CD4-positive, alpha-beta memory T cell (primary cell): ENCODE measurements at regions not wholly inside any gene's neighbourhood (a gene's known extent, or its start where the extent isn't known, plus 50 kb on each side); places are given as distances from the start of the nearest gene placed in this dataset.
A peak's percentile ranks its signal among the peaks of the same experiment; 100 is the strongest.

Experiments
- CTCF ChIA-PET: fragments of 350-600 bp; sonication (Branson Sonifier 250); formaldehyde crosslinking; loops from one replicate; lab custom pipeline; 2021; ENCODE audit warnings: inconsistent platforms; ENCODE audit not compliant: partially characterized antibody; lab: Charles Lee
- POLR2A ChIA-PET: fragments of 350-600 bp; sonication (Branson Sonifier 250); formaldehyde crosslinking; loops from one replicate; lab custom pipeline; 2021; ENCODE audit not compliant: partially characterized antibody; lab: Charles Lee
- DNase-seq, 5 donors: peaks; one replicate each; pipeline versions ENCODE4 v3.0.0 to v3.0.0-alpha.2; 2020 to 2022; ENCODE audit warnings: mixed read lengths in 1 of 5
- H3K27ac ChIP-seq: one replicate; pipeline ENCODE4 v1.7.0; 2013; ENCODE audit warnings: low read depth, low read length
- H3K27me3 ChIP-seq: 2 replicates; pipeline ENCODE4 v1.7.0; 2013; ENCODE audit warnings: mild to moderate bottlenecking, low read length, moderate library complexity; ENCODE audit not compliant: insufficient read depth
- H3K36me3 ChIP-seq: 2 replicates; pipeline ENCODE4 v1.7.0; 2013; ENCODE audit warnings: mild to moderate bottlenecking, low read length, moderate library complexity; ENCODE audit not compliant: insufficient read depth
- H3K4me1 ChIP-seq: 2 replicates; pipeline ENCODE4 v1.7.0; 2013; ENCODE audit warnings: mild to moderate bottlenecking, low read length, moderate library complexity; ENCODE audit not compliant: insufficient read depth
- H3K4me3 ChIP-seq, 2 donors: one replicate each; pipeline ENCODE4 v1.7.0; 2013; ENCODE audit warnings: low read length in 2 of 2, mild to moderate bottlenecking in 1 of 2
- H3K9me3 ChIP-seq, 2 donors: one replicate each; pipeline ENCODE4 v1.7.0; 2013; ENCODE audit warnings: low read length in 2 of 2, control low read depth in 1 of 2; ENCODE audit not compliant: control insufficient read depth in 1 of 2
- H3K27ac Mint-ChIP-seq, 7 donors: one replicate each; pipeline ENCODE4 v1.8.0; 2020 to 2021; ENCODE audit warnings: mixed read lengths in 7 of 7, mild to moderate bottlenecking in 6 of 7, inconsistent platforms in 3 of 7, moderate library complexity in 3 of 7
- H3K27me3 Mint-ChIP-seq, 2 donors: one replicate each; pipeline ENCODE4 v1.8.0; 2020 to 2021; ENCODE audit warnings: mixed read lengths in 2 of 2
- H3K36me3 Mint-ChIP-seq, 2 donors: one replicate each; pipeline ENCODE4 v1.8.0; 2020 to 2021; ENCODE audit warnings: mixed read lengths in 2 of 2, inconsistent platforms in 1 of 2, mild to moderate bottlenecking in 1 of 2
- H3K4me1 Mint-ChIP-seq, 4 donors: one replicate each; pipeline ENCODE4 v1.8.0; 2020 to 2021; ENCODE audit warnings: mixed read lengths in 4 of 4, mild to moderate bottlenecking in 1 of 4
- H3K4me3 Mint-ChIP-seq, 8 donors: one replicate each; pipeline ENCODE4 v1.8.0; 2020 to 2021; ENCODE audit warnings: mixed read lengths in 8 of 8, mild to moderate bottlenecking in 7 of 8, moderate library complexity in 6 of 8, inconsistent platforms in 3 of 8
- H3K9me3 Mint-ChIP-seq, 8 donors: one replicate each; pipeline ENCODE4 v1.8.0; 2020 to 2021; ENCODE audit warnings: mixed read lengths in 8 of 8, mild to moderate bottlenecking in 5 of 8, inconsistent platforms in 3 of 8, moderate library complexity in 1 of 8
- intact Hi-C: fragments of 100-400 bp; cut with micrococcal nuclease; formaldehyde crosslinking; loops from one replicate; pipeline ENCODE4 v1.15.1; 2023

DNA sequence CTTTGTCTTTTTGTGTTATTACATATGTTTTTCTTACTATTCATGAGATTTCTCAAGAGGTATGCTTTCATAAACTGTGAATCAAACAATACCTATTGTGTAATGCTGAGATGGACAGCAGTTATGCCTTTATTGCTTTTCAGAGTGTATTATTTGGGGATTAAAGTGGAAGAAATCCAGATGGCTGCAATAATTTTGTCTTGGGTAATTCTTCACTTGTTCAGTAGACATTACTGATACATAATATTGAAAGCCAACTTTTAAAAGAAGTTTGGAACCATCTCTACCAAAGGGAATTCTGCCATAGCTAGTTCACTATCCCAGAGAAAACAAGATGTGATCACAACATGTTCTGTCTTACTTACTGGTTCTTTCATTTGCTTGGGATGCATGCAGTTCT lies 253.4 kb upstream of the ZSWIM2 start:
- no peak for DNase-seq
- Mint-ChIP-seq H3K27me3 (no peaks in the 10 kb centered on the region), H3K36me3 (no peaks in the 10 kb centered on the region), H3K9me3 (peaks cover 0 to 3% (median 0%) of the 10 kb centered on the region in 8 donors), H3K27ac (no peak overlapping the region), H3K4me3 (no peak overlapping the region), H3K4me1 (no peaks in the 10 kb centered on the region)
- Histone ChIP-seq H3K4me3 (no peak overlapping the region), H3K36me3 (no peaks in the 10 kb centered on the region), H3K27me3 (no peaks in the 10 kb centered on the region), H3K27ac (no peak overlapping the region), H3K4me1 (no peaks in the 10 kb centered on the region), H3K9me3 (no peaks in the 10 kb centered on the region)
- ChIA-PET CTCF (no interaction called here), POLR2A (no interaction called here)
- intact Hi-C loops = no loop called here

DNA sequence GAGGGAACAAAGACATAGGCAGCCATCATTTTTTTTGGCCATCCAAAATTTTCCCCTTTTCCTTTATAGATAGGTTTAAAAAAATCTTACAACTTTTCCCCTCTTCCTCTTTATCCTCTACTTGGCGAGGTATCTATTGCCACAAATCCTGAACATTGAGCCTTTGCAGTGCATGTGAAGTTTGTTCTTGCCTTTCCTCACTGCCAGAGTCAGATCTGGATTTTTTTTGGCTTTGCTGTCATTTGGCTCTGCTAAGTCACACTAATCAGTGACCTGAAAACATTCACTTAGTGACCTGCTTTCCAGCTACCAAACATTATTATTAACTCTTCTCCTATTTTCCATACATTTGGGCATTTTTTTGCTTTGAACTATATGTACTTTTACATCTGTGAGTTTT lies 249.2 kb upstream of the ZSWIM2 start:
- no peaks in the 10 kb centered on the region for H3K27me3 Mint-ChIP-seq
- no peaks in the 10 kb centered on the region for H3K4me1 Mint-ChIP-seq
- intact Hi-C loops = no loop called here
- H3K27ac Mint-ChIP-seq = no peak overlapping the region
- no peaks in the 10 kb centered on the region for H3K36me3 Mint-ChIP-seq
- Histone ChIP-seq H3K4me3 (no peak overlapping the region), H3K4me1 (no peaks in the 10 kb centered on the region), H3K9me3 (no peaks in the 10 kb centered on the region), H3K27me3 (no peaks in the 10 kb centered on the region), H3K36me3 (no peaks in the 10 kb centered on the region), H3K27ac (no peak overlapping the region)
- ChIA-PET POLR2A (no interaction called here), CTCF (no interaction called here)
- no peak for DNase-seq
- no peak overlapping the region for H3K4me3 Mint-ChIP-seq
- H3K9me3 Mint-ChIP-seq = peaks cover 0 to 2% (median 0%) of the 10 kb centered on the region in 8 donors

DNA sequence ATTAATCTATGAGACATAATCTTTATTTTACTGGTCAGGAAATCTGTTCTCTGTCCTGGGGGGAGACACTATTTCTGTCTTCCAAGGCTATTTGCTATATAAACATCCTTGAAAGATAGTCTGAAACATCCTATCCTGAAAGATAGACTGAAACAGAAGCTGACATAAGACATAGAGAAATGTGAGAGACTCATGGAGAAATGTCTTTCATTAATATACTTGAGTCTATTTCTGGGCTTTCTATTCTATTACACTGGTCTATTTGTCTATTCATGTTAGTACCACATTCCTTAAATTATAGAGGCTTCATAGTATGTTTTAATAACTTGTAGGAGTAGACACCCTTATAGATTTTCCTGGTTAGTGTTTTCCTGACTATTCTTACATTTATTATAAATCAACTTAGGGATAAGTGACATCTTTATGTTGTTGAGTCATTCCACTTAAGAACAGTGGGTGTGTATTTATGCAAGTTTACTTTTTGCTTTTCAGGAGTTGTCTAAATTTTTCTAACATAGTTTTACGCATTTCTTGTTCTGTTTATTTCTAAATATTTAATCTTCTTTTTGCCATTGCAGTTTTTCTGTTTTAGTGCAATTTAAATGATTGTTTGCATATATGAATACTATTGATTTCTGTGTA lies 244.9 kb upstream of the ZSWIM2 start:
- intact Hi-C loops = no loop called here

DNA sequence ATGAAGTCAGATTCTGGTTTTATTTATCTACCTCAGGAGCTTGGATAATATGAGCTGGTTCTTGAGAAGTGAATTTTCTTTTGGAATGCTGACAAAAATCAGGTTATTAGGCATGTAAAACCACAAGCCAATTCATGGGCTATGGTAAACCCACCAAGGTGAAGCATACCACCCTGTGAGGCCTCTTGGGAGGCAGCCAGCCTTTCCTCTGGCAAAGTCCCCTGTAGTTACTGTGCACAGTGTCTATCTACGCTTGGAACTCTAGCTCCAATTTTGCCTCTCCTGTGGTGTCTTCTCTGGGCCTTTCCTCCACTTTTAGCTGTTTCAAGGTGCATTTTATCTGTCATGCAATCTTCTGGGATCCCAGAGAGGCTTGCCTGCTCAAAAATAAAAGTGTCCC lies 242.7 kb upstream of the ZSWIM2 start:
- Histone ChIP-seq H3K4me1 (no peaks in the 10 kb centered on the region), H3K4me3 (no peak overlapping the region), H3K27me3 (no peaks in the 10 kb centered on the region), H3K36me3 (no peaks in the 10 kb centered on the region), H3K9me3 (no peaks in the 10 kb centered on the region), H3K27ac (no peak overlapping the region)
- no peak overlapping the region for H3K27ac Mint-ChIP-seq
- H3K4me1 Mint-ChIP-seq = no peaks in the 10 kb centered on the region
- DNase-seq = peak in 1 of 5 donors; percentile 29
- H3K9me3 Mint-ChIP-seq = peaks cover 0 to 9% (median 2%) of the 10 kb centered on the region in 8 donors
- CTCF ChIA-PET = no interaction called here
- POLR2A ChIA-PET = no interaction called here
- no peaks in the 10 kb centered on the region for H3K36me3 Mint-ChIP-seq
- intact Hi-C loops = no loop called here
- no peak overlapping the region for H3K4me3 Mint-ChIP-seq
- H3K27me3 Mint-ChIP-seq = no peaks in the 10 kb centered on the region

More for the DNA sequence above, 244.9 kb upstream of the ZSWIM2 start:
- Mint-ChIP-seq H3K4me3 (no peak overlapping the region), H3K36me3 (no peaks in the 10 kb centered on the region), H3K9me3 (peaks cover 0 to 9% (median 1%) of the 10 kb centered on the region in 8 donors), H3K27me3 (no peaks in the 10 kb centered on the region), H3K27ac (no peak overlapping the region), H3K4me1 (no peaks in the 10 kb centered on the region)
- H3K27ac ChIP-seq = no peak overlapping the region
- H3K4me3 ChIP-seq = no peak overlapping the region
- POLR2A ChIA-PET = no interaction called here
- H3K36me3 ChIP-seq = no peaks in the 10 kb centered on the region
- no peaks in the 10 kb centered on the region for H3K4me1 ChIP-seq
- no peaks in the 10 kb centered on the region for H3K27me3 ChIP-seq
- no peak for DNase-seq
- no peaks in the 10 kb centered on the region for H3K9me3 ChIP-seq
- CTCF ChIA-PET = no interaction called here

DNA sequence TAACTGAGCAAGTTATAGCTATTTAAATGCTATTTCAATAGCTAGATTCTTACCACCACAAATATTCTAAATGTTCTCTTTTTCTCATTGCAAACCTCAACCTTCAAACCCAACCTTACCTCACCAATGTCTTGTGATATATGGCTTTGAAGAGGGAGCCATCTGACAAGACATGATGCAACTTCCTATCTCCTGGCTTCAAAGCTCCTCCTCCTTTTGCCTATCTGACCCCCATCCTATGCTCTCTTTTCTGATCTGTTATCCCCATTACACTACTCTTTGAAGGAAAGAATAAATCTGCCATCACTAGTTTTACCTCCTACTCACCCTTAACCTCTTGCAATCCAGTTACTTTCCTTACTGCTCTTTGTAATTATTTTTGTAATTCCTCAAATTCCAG lies 235.6 kb upstream of the ZSWIM2 start:
- intact Hi-C loops = no loop called here
- Mint-ChIP-seq H3K4me3 (no peak overlapping the region), H3K27ac (no peak overlapping the region), H3K4me1 (no peaks in the 10 kb centered on the region), H3K27me3 (no peaks in the 10 kb centered on the region), H3K9me3 (peaks cover 0 to 10% (median 2%) of the 10 kb centered on the region in 8 donors), H3K36me3 (no peaks in the 10 kb centered on the region)
- Histone ChIP-seq H3K27me3 (no peaks in the 10 kb centered on the region), H3K27ac (no peak overlapping the region), H3K4me1 (no peaks in the 10 kb centered on the region), H3K36me3 (no peaks in the 10 kb centered on the region), H3K4me3 (no peak overlapping the region), H3K9me3 (no peaks in the 10 kb centered on the region)
- CTCF ChIA-PET = no interaction called here
- no peak for DNase-seq
- POLR2A ChIA-PET = no interaction called here

DNA sequence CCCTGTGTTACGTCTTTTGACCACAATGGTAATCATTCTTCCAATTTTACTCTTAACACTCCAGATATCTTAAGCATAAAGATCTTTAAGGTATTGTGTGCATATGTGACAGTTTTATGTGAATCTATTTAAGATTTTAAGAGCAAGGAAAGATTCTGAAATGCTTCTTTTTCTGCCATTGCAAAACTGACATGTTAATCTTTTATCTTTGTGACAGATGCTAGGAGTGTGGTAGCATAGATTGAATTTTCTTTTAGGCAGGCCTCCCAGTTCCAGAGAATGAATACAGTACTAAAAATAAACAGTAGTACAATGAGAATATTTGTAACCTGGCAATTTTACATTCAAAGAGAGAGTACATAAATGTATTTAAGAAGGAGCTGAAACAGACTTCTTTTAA lies 232.5 kb upstream of the ZSWIM2 start:
- Histone ChIP-seq H3K36me3 (no peaks in the 10 kb centered on the region), H3K27me3 (no peaks in the 10 kb centered on the region), H3K27ac (no peak overlapping the region), H3K9me3 (no peaks in the 10 kb centered on the region), H3K4me1 (no peaks in the 10 kb centered on the region), H3K4me3 (no peak overlapping the region)
- H3K4me3 Mint-ChIP-seq = no peak overlapping the region
- CTCF ChIA-PET = no interaction called here
- H3K9me3 Mint-ChIP-seq = peaks cover 0 to 9% (median under 1%) of the 10 kb centered on the region in 8 donors
- POLR2A ChIA-PET = no interaction called here
- H3K27ac Mint-ChIP-seq = no peak overlapping the region
- H3K27me3 Mint-ChIP-seq = no peaks in the 10 kb centered on the region
- intact Hi-C loops = no loop called here
- no peaks in the 10 kb centered on the region for H3K4me1 Mint-ChIP-seq
- H3K36me3 Mint-ChIP-seq = no peaks in the 10 kb centered on the region
- DNase-seq = no peak

DNA sequence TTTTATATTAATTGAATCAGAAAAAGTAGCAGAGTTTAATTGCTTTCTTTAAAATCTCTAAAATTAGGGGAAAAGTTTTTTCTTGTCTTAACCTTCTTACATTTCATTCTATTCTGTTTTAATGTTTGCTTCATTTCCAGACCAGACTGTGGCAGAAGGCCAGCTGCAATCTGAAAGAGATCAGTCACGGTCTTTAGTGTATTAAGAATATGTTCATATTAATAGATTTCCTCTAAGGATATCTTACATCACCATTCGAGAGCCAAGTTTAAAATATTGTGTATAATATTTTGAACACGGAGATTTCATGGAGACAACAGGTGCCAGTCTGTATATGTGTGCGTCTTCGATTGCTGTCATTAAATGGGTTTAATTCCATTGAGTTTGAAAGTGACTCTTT lies 230.9 kb upstream of the ZSWIM2 start:
- DNase-seq = no peak
- Histone ChIP-seq H3K4me1 (no peaks in the 10 kb centered on the region), H3K4me3 (no peak overlapping the region), H3K36me3 (no peaks in the 10 kb centered on the region), H3K9me3 (no peaks in the 10 kb centered on the region), H3K27me3 (no peaks in the 10 kb centered on the region), H3K27ac (no peak overlapping the region)
- intact Hi-C loops = no loop called here
- H3K27ac Mint-ChIP-seq = no peak overlapping the region
- H3K27me3 Mint-ChIP-seq = no peaks in the 10 kb centered on the region
- H3K4me1 Mint-ChIP-seq = no peaks in the 10 kb centered on the region
- POLR2A ChIA-PET = no interaction called here
- CTCF ChIA-PET = no interaction called here
- no peak overlapping the region for H3K4me3 Mint-ChIP-seq
- no peaks in the 10 kb centered on the region for H3K36me3 Mint-ChIP-seq
- peaks cover 0 to 7% (median 0%) of the 10 kb centered on the region in 8 donors for H3K9me3 Mint-ChIP-seq

DNA sequence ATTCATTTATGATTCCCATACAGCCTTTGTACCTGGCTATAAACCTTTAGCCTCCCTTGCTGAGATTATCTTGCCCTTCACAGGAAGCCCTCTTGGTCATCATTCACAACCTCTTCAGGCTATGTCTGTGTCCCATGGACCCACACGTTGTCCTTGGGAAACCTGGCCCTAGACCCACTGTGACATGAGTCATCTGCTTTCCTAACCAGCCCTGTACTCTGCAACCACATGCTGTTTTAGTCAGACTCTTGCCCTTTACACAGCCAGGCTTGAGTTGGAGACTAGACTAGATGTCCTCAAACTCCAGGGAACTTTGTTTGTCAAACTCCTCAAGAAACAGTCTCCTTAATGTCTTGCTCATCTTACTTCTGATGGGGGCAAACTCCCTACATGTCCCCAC lies 229.3 kb upstream of the ZSWIM2 start:
- ChIA-PET CTCF (no interaction called here), POLR2A (no interaction called here)
- intact Hi-C loops = no loop called here
- no peak overlapping the region for H3K4me3 Mint-ChIP-seq
- DNase-seq = no peak
- H3K4me1 ChIP-seq = no peaks in the 10 kb centered on the region
- H3K36me3 ChIP-seq = no peaks in the 10 kb centered on the region
- no peaks in the 10 kb centered on the region for H3K27me3 ChIP-seq
- H3K27ac Mint-ChIP-seq = no peak overlapping the region
- peaks cover 0 to 4% (median 0%) of the 10 kb centered on the region in 8 donors for H3K9me3 Mint-ChIP-seq
- H3K9me3 ChIP-seq = no peaks in the 10 kb centered on the region
- no peaks in the 10 kb centered on the region for H3K4me1 Mint-ChIP-seq
- H3K27ac ChIP-seq = no peak overlapping the region
- no peak overlapping the region for H3K4me3 ChIP-seq
- no peaks in the 10 kb centered on the region for H3K36me3 Mint-ChIP-seq
- H3K27me3 Mint-ChIP-seq = no peaks in the 10 kb centered on the region
